GM19240 (cell line): ENCODE measurements at regions not wholly inside any gene's neighbourhood (a gene's known extent, or its start where the extent isn't known, plus 50 kb on each side); places are given as distances from the start of the nearest gene placed in this dataset.

ENCODE experiments used
- DNase-seq: peaks from one replicate; pipeline ENCODE4 v3.0.0; 2011; ENCODE audit warnings: low spot score; ENCODE audit not compliant: insufficient read length

DNA sequence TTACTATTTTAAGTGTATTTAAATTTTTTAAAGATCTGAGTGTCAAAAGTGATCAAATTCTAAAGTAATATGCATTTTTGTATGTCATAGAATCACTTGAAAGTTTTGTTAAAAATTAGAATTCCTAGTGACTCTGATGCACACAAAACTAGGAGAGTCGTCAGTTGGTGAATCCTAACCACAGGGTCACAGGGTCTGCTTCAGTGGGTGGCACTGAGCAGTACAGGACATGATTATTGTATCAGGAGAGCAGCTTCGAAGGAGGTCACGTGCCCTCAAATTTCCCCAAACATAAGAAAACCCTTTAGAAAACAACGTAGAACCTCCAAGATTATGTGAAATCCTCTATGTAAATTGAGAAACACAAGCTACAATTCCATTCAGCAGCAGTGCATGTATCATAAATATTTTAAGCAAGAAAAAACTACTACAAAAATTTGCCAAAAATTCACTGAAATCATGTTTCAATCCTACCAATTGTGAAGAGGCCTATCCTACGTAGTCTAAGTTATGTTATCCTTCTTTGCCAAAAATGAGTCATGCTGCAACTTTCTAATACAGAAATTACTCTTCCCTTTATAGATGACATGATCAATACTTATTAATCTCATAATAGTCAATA lies 323.6 kb downstream of the AASDHPPT start:
- no peak for DNase-seq

DNA sequence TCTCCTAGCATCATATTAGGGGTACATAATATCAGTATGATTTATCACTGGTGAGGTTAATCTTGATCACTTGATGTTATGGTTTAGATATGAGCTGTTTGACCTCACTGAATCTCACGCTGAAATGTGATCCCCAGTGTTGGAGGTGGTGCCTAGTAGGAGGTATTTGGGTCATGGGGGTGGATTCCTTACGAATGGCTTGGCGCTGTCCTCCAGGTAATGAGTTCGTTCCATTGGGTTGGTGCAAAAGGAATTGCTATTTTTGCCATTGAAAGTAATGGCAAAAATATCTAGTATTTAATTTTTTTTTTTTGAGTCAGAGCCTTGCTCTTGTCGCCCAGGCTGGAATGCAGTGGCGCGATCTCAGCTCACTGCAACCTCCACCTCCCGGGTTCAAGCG lies 326.3 kb downstream of the AASDHPPT start:
- DNase-seq = no peak

DNA sequence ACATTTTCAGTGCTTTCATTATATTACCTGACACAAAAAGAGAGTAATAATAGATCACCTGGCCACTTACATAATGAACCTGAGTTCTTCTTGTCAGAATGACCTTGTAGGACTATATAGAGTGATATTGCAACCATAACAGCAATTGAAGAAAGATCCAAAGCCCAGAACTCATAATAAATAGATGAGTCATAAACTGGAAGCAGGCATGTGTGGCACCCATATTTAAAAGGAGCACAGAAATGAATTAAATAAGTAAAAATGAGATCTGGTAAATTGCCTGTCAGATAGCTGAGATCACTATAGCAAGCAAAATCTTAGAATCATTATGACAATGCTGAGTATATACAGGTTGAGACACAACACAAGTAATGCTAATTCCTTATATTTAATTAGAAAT lies 331.8 kb downstream of the AASDHPPT start:
- no peak for DNase-seq

DNA sequence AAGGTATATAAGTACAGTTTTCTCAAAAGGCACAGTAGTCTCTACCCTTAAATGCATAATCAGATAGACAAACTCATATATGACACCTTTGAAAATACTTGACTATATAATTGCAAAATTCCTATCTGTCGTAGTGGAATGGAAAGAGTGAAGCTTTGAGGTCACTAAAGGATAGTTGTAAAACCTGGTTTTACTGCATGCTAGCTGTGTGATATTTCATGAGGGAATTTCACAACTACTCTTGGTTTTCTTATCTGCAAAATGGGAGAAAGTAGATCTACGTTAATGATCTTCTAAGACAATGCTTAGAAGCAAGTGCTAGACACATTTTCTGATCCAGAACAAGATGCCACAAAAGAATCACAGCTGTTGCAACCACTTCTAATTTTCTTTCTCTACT lies 332.2 kb downstream of the AASDHPPT start:
- no peak for DNase-seq

DNA sequence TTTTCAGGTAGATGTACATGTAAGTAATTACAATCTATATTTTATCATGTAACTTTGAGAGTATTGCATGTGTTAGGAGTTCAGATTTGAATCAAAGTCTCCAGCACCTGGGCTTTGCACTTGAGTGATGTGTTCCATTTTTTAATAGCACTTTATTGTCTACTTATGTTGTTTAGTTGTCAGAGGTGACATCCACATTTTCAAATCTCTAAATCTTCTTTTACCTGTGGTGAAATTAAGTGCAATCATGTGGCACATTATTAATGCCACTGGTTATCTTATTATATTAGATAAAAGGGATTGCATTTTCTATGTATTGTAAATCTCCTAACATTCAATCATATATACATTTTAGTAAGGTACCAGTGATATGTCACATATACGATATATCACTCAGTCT lies 333.4 kb downstream of the AASDHPPT start:
- DNase-seq = no peak

DNA sequence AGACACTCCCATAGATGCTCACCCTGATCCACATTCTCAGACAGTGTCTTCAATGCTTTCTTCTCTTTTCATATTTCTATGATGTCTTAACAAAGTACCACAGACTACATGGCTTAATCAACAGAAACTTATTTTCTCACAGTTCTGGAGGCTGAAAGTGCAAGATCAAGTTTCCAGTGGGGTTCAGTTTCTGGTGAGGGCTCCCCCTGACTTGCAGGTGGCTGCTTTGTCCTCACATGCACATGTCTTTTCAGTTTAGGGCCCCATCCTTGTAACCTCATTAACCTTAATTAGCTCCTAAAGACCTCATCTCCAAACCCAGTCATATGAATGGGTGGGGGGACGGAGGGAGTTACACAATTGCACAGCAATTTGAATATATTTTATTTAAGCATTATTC lies 335.8 kb downstream of the AASDHPPT start:
- no peak for DNase-seq

DNA sequence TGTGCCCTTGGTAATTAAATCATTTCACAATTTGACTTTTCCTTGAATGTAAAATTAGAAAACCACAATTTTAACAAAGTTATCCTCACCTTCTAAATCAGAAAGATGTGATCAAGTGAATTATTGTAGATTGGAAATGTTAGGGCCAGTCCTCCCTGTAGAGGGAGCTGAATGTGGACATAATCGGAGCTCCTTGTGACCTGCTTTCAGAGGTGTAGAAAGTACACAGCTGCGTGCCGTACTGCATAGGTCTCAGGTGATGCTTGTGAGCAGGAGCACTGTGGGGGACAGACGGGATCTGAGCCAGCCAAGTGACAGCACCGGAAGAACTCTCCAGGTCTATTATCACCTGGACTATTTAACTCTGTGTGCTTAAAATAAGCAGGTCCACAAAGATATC lies 338.0 kb downstream of the AASDHPPT start:
- no peak for DNase-seq

DNA sequence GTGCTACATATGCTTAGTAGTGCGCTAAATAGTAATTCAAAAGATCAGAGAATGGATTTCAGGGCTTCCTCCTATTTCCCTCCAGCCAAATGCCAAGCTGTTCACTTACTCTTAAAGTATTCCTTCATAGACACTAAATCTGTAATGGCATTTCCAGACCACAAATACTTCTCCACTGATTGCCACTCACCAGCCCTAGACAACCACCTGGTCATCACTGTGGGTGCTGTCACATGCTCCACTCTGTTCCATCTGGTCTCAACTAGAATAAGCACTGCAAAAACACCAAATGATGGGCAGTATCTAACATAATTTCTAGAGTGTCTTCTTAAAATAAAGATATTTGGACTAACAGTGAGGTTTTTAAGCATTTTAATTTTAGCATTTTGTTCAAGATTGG lies 341.3 kb downstream of the AASDHPPT start:
- DNase-seq = no peak

DNA sequence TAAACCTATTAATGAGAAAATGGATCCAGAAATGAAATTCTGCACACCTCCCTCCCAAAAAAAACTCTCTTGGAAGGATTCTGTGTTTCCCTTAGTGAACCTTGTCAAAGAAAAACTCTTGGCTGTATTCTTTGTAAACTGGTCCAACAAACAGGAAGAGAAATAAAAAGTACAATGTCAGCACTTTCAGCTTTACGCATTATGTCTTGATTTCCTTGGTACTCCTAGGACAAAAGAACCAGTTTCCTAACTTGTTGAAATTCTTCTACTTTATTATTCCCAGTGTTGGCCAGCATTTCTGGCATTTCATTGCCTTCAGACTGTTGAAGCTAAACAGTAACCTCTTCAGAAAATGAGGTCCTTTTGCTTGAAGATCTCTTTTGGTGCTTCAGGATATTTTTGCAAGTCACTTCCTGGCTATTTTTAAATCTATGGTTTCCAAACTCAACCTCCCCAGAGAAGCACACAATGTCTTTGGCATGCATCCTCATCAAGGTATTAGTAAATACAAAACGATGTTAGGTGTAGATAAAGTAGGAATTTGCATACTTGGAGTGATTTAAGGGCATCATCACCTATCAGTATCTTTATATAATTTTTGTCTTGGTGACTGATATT lies 342.7 kb downstream of the AASDHPPT start:
- no peak for DNase-seq

DNA sequence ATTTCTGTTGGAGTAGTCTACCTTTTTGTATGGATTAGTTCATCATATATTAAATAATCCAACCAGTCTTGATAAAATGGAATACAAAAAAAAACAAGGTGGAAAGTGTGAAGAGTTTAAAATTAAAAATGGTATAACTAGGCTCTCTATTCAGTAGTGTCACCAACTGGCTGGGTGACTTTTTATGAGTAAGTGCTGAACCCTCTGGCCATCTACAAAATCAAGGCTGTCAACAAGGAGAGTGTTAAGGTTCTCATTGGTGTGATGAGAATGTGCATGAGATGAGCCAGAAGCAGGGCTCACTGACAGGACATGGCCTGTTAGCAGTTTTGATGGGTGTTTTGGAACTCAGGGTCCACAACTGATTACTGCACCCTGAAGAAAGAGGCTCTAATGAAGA lies 343.2 kb downstream of the AASDHPPT start:
- DNase-seq = no peak

DNA sequence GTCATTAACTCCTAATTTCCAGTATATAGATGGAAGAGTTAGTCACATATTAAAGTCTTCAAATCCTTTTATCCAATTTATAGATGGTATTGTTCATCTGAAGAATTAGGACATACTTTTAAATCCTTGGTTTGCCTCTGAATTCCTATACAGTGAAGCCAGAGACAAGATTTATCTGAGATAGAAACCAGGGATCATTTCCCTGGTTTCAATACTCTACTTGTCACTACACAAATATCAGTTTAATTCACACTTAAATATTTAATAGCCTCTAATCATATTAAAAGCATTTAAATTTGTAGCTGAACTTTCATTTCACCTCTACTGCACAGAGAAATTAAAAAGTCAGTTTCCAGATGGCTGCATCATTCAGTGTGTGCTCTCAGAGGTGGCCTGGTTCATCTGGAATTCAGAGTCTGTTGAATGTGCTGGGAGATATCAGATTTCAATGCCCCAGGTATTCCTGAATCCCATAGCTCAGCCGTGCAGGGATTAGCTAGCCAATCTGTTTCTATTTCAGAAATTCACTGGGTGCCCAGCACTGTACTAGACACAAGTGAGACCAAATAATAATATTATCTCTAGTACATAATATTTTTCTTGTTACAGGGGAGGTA lies 344.3 kb downstream of the AASDHPPT start:
- no peak for DNase-seq

DNA sequence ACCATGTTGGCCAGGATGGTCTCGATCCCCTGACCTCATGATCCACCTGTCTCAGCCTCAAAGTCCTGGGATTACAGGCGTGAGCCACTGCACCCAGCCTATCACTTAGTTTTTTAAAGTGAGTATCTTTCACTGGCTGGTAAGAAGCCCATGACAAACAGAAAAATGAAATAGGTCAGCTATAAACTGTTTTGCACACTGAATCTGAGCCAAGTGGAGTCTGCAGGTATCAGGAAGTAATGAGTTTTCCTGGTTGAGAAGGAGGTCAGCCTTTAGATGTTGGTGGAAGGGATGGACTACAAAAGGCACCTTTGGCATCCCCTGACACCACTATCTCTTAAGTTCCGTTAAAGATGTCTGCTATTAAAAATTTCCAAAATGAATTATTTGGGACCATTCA lies 345.1 kb downstream of the AASDHPPT start:
- DNase-seq = no peak

DNA sequence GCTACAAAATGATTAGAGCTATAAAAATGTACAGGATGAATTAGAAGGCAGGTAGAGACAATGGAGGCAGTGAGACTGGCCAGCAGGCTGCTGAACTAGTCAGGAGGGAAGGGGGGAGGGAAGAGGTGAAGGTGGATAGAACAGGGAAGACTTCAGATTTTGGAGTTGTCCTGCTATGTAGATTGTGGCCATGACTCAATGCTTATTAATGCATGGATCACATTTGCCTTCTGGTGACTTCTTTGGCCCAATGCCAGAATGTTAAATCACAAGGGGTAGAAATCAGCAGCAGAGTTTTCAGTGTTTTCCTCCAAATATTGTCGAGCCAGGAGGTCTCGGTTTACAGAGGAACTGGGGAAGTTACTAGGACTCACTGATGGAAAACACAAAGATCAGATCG lies 346.6 kb downstream of the AASDHPPT start:
- no peak for DNase-seq

DNA sequence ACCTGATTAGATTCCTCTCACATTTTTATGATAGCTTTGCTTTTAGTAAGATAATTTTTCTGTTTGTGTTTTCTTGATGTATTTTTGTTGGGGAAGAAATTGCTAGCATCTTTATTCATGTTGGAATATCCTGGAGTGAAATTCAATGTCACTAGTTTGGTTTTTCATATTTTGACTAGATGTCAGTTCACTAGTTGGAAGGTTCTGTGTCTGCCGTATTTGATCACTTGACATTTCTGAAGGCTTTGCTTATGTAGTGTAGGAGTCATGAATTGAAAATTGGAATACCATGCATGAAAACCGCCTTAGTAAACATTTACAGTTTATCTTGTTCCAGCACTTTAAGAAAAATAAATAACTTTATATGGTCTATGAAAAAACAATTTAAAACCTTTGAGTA lies 348.4 kb downstream of the AASDHPPT start:
- DNase-seq = no peak

DNA sequence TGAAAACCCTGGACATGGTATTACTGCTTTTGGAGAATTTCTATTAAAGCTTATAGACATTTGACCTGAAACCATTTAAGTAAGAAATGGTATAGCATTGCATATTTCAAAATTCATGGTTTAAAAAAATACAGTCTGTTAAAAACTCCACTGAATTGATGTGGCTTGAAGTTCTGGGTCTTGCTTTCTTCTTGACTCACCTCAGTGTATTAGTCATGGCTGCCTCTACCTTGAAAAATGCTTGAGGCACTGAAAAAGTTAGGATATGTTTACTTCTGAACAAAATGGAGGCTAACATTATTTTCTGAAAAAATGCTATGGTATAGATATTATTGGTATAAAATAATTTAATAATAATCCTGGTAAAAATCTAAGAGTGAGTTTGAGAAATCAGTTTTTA lies 349.2 kb downstream of the AASDHPPT start:
- no peak for DNase-seq

DNA sequence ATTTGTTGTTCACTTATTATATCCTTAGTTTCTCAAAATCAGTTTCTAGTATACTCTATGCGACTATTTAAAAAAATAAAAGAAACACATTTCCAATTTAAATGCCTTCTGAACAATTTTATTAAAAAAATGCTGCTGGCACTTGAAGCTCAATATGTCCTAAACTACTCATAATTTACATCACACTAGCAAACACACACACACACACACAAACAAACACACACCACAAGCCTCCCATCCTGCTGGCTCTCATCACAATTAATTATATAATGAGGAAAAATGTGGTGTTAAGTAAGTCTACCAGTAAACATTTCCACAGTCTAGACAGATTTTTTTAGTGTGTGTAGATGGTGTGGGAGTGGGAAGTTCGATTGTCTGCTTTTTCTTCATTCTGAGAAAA lies 350.3 kb downstream of the AASDHPPT start:
- no peak for DNase-seq

DNA sequence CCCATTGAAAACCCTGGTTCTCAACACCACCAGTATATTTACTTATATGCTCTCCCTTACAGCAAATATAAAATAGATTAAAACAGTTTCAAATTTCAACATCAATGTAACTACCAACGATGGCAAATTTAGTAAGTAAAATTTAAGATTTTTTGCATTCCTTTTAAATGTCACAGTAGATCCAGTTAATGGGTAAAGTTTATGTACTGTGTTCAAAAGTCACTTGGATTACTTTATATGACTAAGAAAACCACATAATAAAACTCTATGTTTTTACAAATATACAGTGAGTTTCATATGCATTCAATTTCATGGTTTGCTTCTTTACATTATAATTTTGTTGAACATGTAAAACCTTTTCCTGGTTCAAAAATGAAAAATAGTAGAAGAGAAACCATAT lies 364.6 kb downstream of the AASDHPPT start:
- no peak for DNase-seq

DNA sequence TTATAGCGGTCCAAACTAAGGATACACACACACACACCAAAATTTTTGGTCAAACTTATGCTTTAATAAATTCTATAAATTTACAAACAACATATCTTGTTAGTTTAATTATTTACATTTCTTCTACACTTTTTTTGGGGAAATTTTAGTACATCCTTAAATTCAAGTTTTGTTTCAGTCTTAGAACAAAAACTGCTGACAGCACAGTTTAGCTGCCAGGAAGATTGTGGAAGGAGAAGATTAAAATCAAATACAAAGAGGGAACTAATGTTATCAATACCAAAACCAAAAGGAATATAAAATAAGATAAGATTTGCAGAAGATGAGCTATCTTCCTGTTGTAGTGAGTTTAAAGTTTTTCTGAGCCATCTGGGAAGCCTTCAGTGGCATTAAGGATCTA lies 368.8 kb downstream of the AASDHPPT start:
- no peak for DNase-seq

DNA sequence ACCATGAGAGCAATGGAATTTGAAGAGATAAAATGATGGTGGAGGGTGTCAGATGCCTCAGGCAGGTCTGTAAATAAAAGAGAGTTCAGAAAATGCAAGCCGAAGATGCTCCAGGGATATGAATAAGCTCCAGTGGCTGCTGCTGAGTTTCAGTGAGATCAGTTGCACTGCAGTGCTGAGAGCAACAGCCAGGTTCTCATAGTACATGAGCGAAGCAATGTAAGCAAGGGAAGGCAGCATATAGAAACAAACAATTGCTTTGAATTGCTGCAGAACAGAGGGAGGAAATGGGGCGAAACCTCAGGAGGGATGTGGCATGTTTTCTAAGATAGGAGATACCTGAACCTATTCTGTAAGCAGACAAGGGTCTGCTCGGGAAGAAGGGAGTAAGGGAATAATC lies 369.5 kb downstream of the AASDHPPT start:
- no peak for DNase-seq

DNA sequence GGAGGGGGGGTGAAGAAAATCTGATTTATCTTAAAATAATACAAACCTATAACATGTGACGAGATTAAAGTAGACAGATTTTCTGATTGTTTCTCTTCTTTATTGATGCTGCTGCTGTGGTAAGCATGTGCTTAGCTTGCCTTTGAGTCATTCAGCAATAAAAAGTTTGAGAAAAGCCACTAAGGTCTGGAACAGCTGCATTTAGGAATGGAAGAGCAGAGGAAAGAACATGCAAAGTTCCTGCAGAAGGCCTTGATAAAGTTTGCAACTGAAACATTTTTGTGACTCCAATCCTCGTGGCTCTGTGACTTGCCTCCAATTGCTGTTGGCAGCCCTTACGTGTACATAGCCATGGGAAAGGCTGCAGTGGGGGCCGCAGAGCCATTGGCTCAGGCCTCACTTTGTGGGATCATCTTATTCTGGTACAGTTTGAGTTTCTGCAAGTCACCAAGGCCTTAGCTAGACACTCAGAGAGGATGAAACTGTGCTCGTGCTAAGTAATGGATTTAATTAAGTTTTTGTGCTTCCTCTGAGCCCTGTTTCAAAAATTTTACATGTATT lies 370.2 kb downstream of the AASDHPPT start:
- DNase-seq = no peak

DNA sequence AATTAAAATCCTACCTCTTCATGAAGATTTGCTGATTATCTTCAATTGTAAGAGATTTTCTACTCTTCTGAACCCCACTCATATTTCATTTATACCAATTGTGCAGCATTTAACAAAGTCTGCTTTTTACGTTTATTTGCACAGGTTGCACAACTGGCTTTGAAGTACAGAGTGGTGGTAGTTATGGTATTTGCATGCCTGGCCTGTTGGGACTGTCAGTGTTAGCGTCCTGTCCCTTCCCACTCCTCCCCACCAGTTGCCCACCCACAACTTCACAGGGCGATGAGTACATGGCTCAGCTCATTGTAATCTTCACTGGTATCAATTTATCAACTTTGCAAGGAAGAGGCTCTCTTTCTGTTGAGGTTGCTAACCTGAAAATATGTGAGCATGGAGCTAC lies 372.3 kb downstream of the AASDHPPT start:
- no peak for DNase-seq

DNA sequence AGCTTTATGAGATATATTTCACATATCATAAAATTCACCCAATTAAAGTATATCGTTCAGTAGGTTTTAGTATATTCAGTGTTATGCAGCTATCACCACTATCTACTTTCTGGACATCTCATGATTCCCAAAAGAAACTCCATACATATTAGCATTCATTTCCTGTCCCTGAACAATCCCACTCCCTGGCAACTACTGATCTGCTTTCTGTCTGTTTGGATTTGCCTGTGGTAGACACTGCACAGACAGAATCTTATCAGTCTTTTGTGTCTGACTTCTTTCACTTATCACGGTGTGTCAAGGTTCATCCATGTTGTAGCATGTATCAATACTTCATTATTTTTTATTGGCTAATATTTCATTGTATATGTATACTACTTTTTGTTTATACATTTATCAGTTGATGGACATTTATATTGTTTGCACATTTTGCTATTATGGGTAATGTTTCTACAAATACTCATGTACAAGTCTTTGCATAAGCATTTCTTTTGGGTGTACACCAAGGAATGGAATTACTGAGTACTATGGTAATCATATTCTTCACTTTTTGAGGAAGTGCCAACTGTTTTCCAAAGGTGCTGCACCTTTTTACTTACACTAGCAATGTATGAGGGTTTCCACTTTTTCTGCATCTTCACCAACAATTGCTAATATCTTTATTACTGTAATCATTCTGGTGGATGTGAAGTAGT lies 373.9 kb downstream of the AASDHPPT start:
- no peak for DNase-seq
